Coronary artery (tissue), 2 donors: ENCODE measurements at regions not wholly inside any gene's neighbourhood (a gene's known extent, or its start where the extent isn't known, plus 50 kb on each side); places are given as distances from the start of the nearest gene placed in this dataset.
"Not testable (repeated sequence)": the region's sequence is repeated elsewhere in the genome, so short reads cannot be mapped to it uniquely, and the experiment has no call there.

Experiments
- DNase-seq: peaks from one replicate; pipeline ENCODE4 v3.0.0-alpha.2; 2017; ENCODE audit warnings: low spot score
- H3K27ac ChIP-seq, 2 donors: fragments of 200-600 bp; sonication (generic); one replicate each; pipeline ENCODE4 v1.5.1; 2016 to 2019
- H3K4me3 ChIP-seq: fragments of 200-600 bp; sonication (generic); 2 replicates; pipeline ENCODE4 v1.5.1; 2016; ENCODE audit warnings: mild to moderate bottlenecking, moderate library complexity
- CTCF ChIP-seq: fragments of 200-600 bp; sonication (generic); IDR thresholded peaks from one replicate; pipeline ENCODE4 v1.5.1; 2019; ENCODE audit warnings: antibody characterized with exemption

GRCh38 chr1:166489670-166490436 lies 323.1 kb upstream of the FAM78B start:
- Histone ChIP-seq H3K4me3 (peak overlapping the region; percentile 44), H3K27ac (peak overlapping the region in 1 of 2 donors; percentile 40)
- no peak for TF ChIP-seq CTCF
- DNase-seq: no peak

- Histone ChIP-seq H3K4me3 (no peak overlapping the region), H3K27ac (peak overlapping the region in 1 of 2 donors; percentile 40)
- no peak for TF ChIP-seq CTCF
- no peak for DNase-seq
Observed at GRCh38 chr1:166490437-166490991, 323.7 kb upstream of the FAM78B start.

GRCh38 chr1:166493765-166494164 lies 327.0 kb upstream of the FAM78B start:
- DNase-seq, H3K4me3 ChIP-seq, H3K27ac ChIP-seq: not testable (repeated sequence)

- Histone ChIP-seq H3K4me3 (no peak overlapping the region), H3K27ac (no peak overlapping the region)
- no peak for TF ChIP-seq CTCF
- DNase-seq: no peak
Observed at GRCh38 chr1:166507347-166507746, 331.9 kb upstream of the POGK start.

GRCh38 chr1:166511761-166512160 lies 327.5 kb upstream of the POGK start:
- Histone ChIP-seq H3K27ac (no peak overlapping the region), H3K4me3 (no peak overlapping the region)
- DNase-seq: no peak
- no peak for TF ChIP-seq CTCF

GRCh38 chr1:166514067-166514466 lies 325.2 kb upstream of the POGK start:
- H3K4me3 ChIP-seq: no peak overlapping the region

GRCh38 chr1:166527752-166528151 lies 311.5 kb upstream of the POGK start:
- DNase-seq: no peak
- Histone ChIP-seq H3K4me3 (no peak overlapping the region), H3K27ac (no peak overlapping the region)
- no peak for TF ChIP-seq CTCF

More at GRCh38 chr1:166514067-166514466, 325.2 kb upstream of the POGK start:
- no peak for DNase-seq
- no peak overlapping the region for H3K27ac ChIP-seq
- no peak for TF ChIP-seq CTCF
